DOHH2 (cell line): ENCODE measurements at regions not wholly inside any gene's neighbourhood (a gene's known extent, or its start where the extent isn't known, plus 50 kb on each side); places are given as distances from the start of the nearest gene placed in this dataset.

Experiments
- H3F3A ChIP-seq: fragments of 200-600 bp; sonication (generic), shearing (Covaris generic); 2 replicates; pipeline ENCODE4 v1.6.0; 2016; ENCODE audit warnings: antibody characterized with exemption, mild to moderate bottlenecking; ENCODE audit not compliant: control insufficient read depth, insufficient read depth
- H3K27ac ChIP-seq: fragments of 200-600 bp; sonication (generic); 2 replicates; pipeline ENCODE4 v1.5.1; 2014; ENCODE audit warnings: low read depth, mild to moderate bottlenecking, low read length, moderate library complexity
- H3K27me3 ChIP-seq: fragments of 200-600 bp; sonication (generic); 2 replicates; pipeline ENCODE4 v1.6.1; 2014; ENCODE audit warnings: mild to moderate bottlenecking, low read length, mixed read lengths; ENCODE audit not compliant: control insufficient read depth
- H3K36me3 ChIP-seq: fragments of 200-600 bp; sonication (generic); 2 replicates; pipeline ENCODE4 v1.6.1; 2014; ENCODE audit warnings: mild to moderate bottlenecking, low read length, moderate library complexity, mixed read lengths; ENCODE audit not compliant: control insufficient read depth
- H3K4me1 ChIP-seq: fragments of 200-600 bp; sonication (generic); 2 replicates; pipeline ENCODE4 v1.6.1; 2014; ENCODE audit warnings: mild to moderate bottlenecking, low read length, mixed read lengths; ENCODE audit not compliant: control insufficient read depth
- H3K4me2 ChIP-seq: fragments of 200-600 bp; sonication (generic); 2 replicates; pipeline ENCODE4 v1.6.0; 2014; ENCODE audit warnings: mild to moderate bottlenecking, low read length, moderate library complexity
- H3K4me3 ChIP-seq: fragments of 200-600 bp; sonication (generic); 2 replicates; pipeline ENCODE4 v1.5.1; 2014; ENCODE audit warnings: mild to moderate bottlenecking, low read length, mixed read lengths
- H3K79me2 ChIP-seq: fragments of 200-600 bp; sonication (generic); 2 replicates; pipeline ENCODE4 v1.6.1; 2014; ENCODE audit warnings: mild to moderate bottlenecking, low read length, mixed read lengths; ENCODE audit not compliant: control insufficient read depth
- H3K9me2 ChIP-seq: fragments of 200-600 bp; sonication (generic); replicated peaks from 2 replicates; pipeline ENCODE4 v1.6.1; 2014; ENCODE audit warnings: mild to moderate bottlenecking, low read length, mixed read lengths; ENCODE audit not compliant: control insufficient read depth
- H3K9me3 ChIP-seq: fragments of 200-600 bp; sonication (generic); 2 replicates; pipeline ENCODE4 v1.6.1; 2014; ENCODE audit warnings: antibody characterized with exemption, low read length, mixed read lengths; ENCODE audit not compliant: control insufficient read depth, insufficient read depth
- H4K20me1 ChIP-seq: fragments of 200-600 bp; sonication (generic); 2 replicates; pipeline ENCODE4 v1.6.0; 2014; ENCODE audit warnings: low read depth, mild to moderate bottlenecking, antibody characterized with exemption, low read length, moderate library complexity; ENCODE audit not compliant: control insufficient read depth, insufficient read depth
- EZH2phosphoT487 ChIP-seq: fragments of 200-600 bp; sonication (generic); IDR thresholded peaks from 2 replicates; pipeline ENCODE4 v1.6.1; 2017; ENCODE audit warnings: borderline replicate concordance, mild to moderate bottlenecking, antibody characterized with exemption, low read length, moderate library complexity, mixed read lengths
- TF ChIP-seq, protein P1 (sequence below): fragments of 200-600 bp; sonication (generic); IDR thresholded peaks from one replicate; pipeline ENCODE4 v1.5.1; 2014; ENCODE audit warnings: antibody characterized with exemption, mild to moderate bottlenecking, low read depth, low read length; ENCODE audit not compliant: poor library complexity, severe bottlenecking

GRCh38 chr2:56613920-56614319 lies 430.1 kb downstream of the CCDC85A start:
- Histone ChIP-seq H3K27ac (no peak overlapping the region), H3K4me3 (no peak overlapping the region), H4K20me1 (no peaks in the 10 kb centered on the region), H3K4me1 (peaks cover 20% of the 10 kb centered on the region), H3K9me2 (no peaks in the 10 kb centered on the region), H3K79me2 (no peaks in the 10 kb centered on the region), H3K4me2 (no peak overlapping the region), H3K27me3 (no peaks in the 10 kb centered on the region), H3K9me3 (no peaks in the 10 kb centered on the region), H3K36me3 (no peaks in the 10 kb centered on the region), H3F3A (no peaks in the 10 kb centered on the region)
- TF ChIP-seq EZH2phosphoT487, result no peak
- TF ChIP-seq, protein P1, sequence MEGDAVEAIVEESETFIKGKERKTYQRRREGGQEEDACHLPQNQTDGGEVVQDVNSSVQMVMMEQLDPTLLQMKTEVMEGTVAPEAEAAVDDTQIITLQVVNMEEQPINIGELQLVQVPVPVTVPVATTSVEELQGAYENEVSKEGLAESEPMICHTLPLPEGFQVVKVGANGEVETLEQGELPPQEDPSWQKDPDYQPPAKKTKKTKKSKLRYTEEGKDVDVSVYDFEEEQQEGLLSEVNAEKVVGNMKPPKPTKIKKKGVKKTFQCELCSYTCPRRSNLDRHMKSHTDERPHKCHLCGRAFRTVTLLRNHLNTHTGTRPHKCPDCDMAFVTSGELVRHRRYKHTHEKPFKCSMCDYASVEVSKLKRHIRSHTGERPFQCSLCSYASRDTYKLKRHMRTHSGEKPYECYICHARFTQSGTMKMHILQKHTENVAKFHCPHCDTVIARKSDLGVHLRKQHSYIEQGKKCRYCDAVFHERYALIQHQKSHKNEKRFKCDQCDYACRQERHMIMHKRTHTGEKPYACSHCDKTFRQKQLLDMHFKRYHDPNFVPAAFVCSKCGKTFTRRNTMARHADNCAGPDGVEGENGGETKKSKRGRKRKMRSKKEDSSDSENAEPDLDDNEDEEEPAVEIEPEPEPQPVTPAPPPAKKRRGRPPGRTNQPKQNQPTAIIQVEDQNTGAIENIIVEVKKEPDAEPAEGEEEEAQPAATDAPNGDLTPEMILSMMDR, result no peak

GRCh38 chr2:56615760-56616159 lies 432.0 kb downstream of the CCDC85A start:
- Histone ChIP-seq H3K36me3 (no peaks in the 10 kb centered on the region), H4K20me1 (no peaks in the 10 kb centered on the region), H3K4me3 (no peak overlapping the region), H3K27me3 (no peaks in the 10 kb centered on the region), H3K79me2 (no peaks in the 10 kb centered on the region), H3K27ac (no peak overlapping the region), H3K9me3 (no peaks in the 10 kb centered on the region), H3K4me2 (no peak overlapping the region), H3K4me1 (peaks cover 20% of the 10 kb centered on the region), H3K9me2 (no peaks in the 10 kb centered on the region), H3F3A (no peaks in the 10 kb centered on the region)
- TF ChIP-seq, protein P1, result no peak
- TF ChIP-seq EZH2phosphoT487, result no peak

- H3F3A ChIP-seq, result no peaks in the 10 kb centered on the region
- TF ChIP-seq, protein P1, result no peak
- no peak for TF ChIP-seq EZH2phosphoT487
- no peak overlapping the region for H3K4me2 ChIP-seq
- no peak overlapping the region for H3K27ac ChIP-seq
- no peaks in the 10 kb centered on the region for H4K20me1 ChIP-seq
- H3K36me3 ChIP-seq, result no peaks in the 10 kb centered on the region
- H3K9me2 ChIP-seq, result no peaks in the 10 kb centered on the region
- H3K9me3 ChIP-seq, result no peaks in the 10 kb centered on the region
- H3K4me1 ChIP-seq, result no peaks in the 10 kb centered on the region
- no peaks in the 10 kb centered on the region for H3K79me2 ChIP-seq
- H3K27me3 ChIP-seq, result no peaks in the 10 kb centered on the region
- H3K4me3 ChIP-seq, result no peak overlapping the region
Measured at GRCh38 chr2:56624181-56624580, 440.4 kb downstream of the CCDC85A start.

DNA sequence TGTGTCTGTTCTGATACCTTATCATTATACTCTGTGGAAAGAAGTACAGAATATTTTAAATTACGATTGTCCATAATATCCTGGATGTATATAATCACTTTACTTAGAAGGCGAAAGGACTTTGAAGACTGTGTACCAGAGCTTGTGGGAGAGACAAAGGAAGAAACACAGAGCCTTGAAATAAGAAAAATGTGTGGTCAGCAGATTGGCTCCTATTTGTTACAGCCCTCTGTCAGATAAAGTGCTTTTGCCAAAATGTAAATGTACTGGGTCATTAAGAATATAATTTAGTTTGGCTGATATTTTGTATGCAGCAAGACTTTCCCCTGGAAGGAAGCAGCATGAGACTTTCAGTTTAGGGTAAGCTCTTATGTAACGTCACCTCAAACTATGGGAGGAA lies 443.1 kb downstream of the CCDC85A start:
- H3K36me3 ChIP-seq, result no peaks in the 10 kb centered on the region
- H3K4me1 ChIP-seq, result no peaks in the 10 kb centered on the region
- no peaks in the 10 kb centered on the region for H3K79me2 ChIP-seq
- H3K9me2 ChIP-seq, result no peaks in the 10 kb centered on the region
- H3F3A ChIP-seq, result no peaks in the 10 kb centered on the region
- no peaks in the 10 kb centered on the region for H3K9me3 ChIP-seq
- H3K4me2 ChIP-seq, result no peak overlapping the region
- TF ChIP-seq, protein P1, result no peak
- TF ChIP-seq EZH2phosphoT487, result no peak
- H3K27me3 ChIP-seq, result no peaks in the 10 kb centered on the region
- H4K20me1 ChIP-seq, result no peaks in the 10 kb centered on the region
- no peak overlapping the region for H3K27ac ChIP-seq
- H3K4me3 ChIP-seq, result no peak overlapping the region
